ENCODE measurements at regions not wholly inside any gene's neighbourhood (a gene's known extent, or its start where the extent isn't known, plus 50 kb on each side); places are given as distances from the start of the nearest gene placed in this dataset.

GRCh38 chr10:125514206-125515162, 168.5 kb downstream of the TEX36 start:
- no peak for TF ChIP-seq CTCF (conservative IDR thresholded peaks at IDR 0.05; ENCODE audit: low read depth, low read length)
- TF ChIP-seq EZH2 (IDR thresholded peaks at IDR 0.05; ENCODE audit: borderline replicate concordance, low read depth, low read length, poor library complexity, severe bottlenecking) = no peak
